ENCODE measurements at regions not wholly inside any gene's neighbourhood (a gene's known extent, or its start where the extent isn't known, plus 50 kb on each side); places are given as distances from the start of the nearest gene placed in this dataset.

DNA sequence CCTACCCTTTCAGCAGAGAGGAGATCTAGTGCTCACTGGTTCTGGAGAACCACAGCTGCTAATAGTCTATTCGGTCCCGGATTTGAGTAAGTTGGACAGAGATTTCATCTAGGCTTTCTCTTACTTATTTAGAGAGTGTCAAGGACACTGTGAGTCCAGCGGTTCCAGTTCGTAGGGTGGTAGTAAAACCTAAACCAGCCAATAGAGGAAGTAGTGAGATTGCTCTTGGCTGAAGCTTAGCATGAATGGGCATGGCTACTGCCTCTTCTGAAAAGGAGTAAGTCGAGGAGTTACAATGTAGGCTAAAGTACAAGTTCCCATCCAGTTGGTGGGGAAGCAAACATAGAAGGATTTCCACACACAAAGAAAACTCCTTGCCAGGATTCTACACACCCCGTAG lies 109.6 kb upstream of the MOCS2 start:
- ATAC-seq (no peak), DNase-seq (no peak)
- Histone ChIP-seq H3K27ac (no peak overlapping the region), H3K4me3 (no peak overlapping the region), H3K4me1 (no peaks in the 10 kb centered on the region), H3K36me3 (no peaks in the 10 kb centered on the region), H3K27me3 (no peaks in the 10 kb centered on the region), H3K9me3 (no peaks in the 10 kb centered on the region)
- in situ Hi-C loops (cut with MboI; ENCODE audit: low sequenced_read_pairs in 4 of 4) = no loop called here
- intact Hi-C loops (cut with DNase I; ENCODE audit: low total_unique reads) = no loop called here
- TF ChIP-seq POLR2A (IDR thresholded peaks at IDR 0.05) = no peak
- TF ChIP-seq, protein P1, sequence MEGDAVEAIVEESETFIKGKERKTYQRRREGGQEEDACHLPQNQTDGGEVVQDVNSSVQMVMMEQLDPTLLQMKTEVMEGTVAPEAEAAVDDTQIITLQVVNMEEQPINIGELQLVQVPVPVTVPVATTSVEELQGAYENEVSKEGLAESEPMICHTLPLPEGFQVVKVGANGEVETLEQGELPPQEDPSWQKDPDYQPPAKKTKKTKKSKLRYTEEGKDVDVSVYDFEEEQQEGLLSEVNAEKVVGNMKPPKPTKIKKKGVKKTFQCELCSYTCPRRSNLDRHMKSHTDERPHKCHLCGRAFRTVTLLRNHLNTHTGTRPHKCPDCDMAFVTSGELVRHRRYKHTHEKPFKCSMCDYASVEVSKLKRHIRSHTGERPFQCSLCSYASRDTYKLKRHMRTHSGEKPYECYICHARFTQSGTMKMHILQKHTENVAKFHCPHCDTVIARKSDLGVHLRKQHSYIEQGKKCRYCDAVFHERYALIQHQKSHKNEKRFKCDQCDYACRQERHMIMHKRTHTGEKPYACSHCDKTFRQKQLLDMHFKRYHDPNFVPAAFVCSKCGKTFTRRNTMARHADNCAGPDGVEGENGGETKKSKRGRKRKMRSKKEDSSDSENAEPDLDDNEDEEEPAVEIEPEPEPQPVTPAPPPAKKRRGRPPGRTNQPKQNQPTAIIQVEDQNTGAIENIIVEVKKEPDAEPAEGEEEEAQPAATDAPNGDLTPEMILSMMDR (IDR thresholded peaks at IDR 0.05 in 4 of 5, conservative IDR thresholded peaks at IDR 0.05 in 1 of 5) = no peak

DNA sequence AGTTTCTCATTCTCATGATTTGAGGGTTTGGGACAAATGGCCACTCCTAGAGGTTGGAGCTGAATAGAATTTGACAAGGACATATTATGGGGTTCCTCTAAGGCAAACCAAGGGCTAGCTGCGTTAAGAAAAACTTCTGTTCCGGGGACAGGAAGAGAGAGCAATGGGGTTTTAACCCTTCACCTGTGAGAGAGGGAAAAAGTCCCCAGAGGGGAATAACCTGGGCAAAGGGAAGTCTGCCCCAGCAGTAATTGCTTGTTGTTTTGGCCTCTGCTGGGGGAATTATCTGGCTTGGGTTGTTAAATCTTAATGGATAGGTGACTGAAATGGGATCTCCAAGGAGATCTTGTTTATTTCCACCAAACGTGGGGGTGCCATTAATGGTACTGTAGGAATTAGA lies 110.1 kb upstream of the MOCS2 start:
- intact Hi-C loops (cut with DNase I; ENCODE audit: low total_unique reads) = no loop called here
- H3K27me3 ChIP-seq = no peaks in the 10 kb centered on the region
- no peaks in the 10 kb centered on the region for H3K36me3 ChIP-seq
- DNase-seq (no peak), ATAC-seq (no peak)
- H3K4me1 ChIP-seq = no peaks in the 10 kb centered on the region
- H3K4me3 ChIP-seq = no peak overlapping the region
- in situ Hi-C loops (cut with MboI; ENCODE audit: low sequenced_read_pairs in 4 of 4) = no loop called here
- H3K9me3 ChIP-seq = no peaks in the 10 kb centered on the region
- TF ChIP-seq, protein P1 (IDR thresholded peaks at IDR 0.05 in 4 of 5, conservative IDR thresholded peaks at IDR 0.05 in 1 of 5) = no peak
- no peak for TF ChIP-seq POLR2A (IDR thresholded peaks at IDR 0.05)
- H3K27ac ChIP-seq = no peak overlapping the region

DNA sequence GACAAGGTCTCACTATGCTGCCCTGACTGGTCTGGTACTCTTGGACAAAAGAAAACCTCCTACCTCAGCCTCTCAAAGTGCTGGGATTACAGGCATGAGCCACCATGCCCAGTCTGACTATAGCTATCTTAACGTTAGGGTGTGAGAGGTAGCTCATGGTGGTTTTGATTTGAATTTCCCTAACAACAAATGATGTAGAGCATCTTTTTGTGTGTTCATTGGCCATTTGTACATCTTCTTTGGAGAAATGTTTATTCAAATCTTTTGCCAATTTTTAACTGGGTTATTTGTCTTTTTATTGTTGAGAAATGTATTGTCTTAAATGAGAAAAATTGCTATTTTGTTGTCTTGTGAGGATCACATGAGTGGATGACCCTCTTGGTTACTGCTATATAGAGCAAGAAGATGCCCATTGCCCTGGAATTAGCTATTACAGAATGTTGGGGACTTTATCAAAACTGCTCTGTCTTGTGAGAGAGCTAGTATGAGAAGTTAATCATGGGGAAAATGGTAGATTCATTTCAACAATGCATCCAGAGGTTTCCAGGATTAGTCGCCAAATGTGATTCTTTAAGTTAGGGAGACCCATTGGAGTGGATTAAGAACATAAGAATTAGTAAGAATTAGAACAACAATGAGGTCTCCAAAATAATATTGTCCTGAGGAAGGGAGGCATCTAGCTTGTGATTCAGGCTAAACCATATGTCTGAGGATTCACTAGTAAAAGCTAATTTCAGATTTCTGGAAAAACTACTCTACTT lies 124.3 kb upstream of the MOCS2 start:
- intact Hi-C loops (cut with DNase I; ENCODE audit: low total_unique reads) = no loop called here
- TF ChIP-seq, protein P1 (IDR thresholded peaks at IDR 0.05 in 4 of 5, conservative IDR thresholded peaks at IDR 0.05 in 1 of 5) = no peak
- TF ChIP-seq POLR2A (IDR thresholded peaks at IDR 0.05) = no peak

DNA sequence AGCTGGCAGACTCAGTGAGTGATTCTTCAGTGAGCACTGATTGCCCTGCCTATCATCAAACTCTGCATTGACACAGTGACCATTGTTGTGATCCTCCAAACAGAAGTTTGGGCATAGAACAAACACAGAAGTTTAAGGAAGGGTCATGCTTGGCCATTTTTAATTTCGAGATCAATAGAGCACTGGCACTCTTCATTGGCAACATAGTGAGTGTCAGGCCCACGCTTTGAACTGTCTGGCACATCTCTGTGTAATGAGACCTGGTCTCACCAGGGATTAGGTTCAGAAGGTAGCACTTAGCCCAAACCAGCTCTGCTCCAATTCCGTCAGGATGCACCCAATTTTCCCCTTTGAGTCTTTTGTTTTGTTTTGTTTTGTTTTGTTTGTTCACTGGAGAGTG lies 127.1 kb upstream of the MOCS2 start:
- Histone ChIP-seq H3K9me3 (no peaks in the 10 kb centered on the region), H3K36me3 (no peaks in the 10 kb centered on the region), H3K27me3 (no peaks in the 10 kb centered on the region), H3K4me1 (no peaks in the 10 kb centered on the region), H3K27ac (no peak overlapping the region), H3K4me3 (no peak overlapping the region)
- ATAC-seq = no peak
- no peak for TF ChIP-seq POLR2A (IDR thresholded peaks at IDR 0.05)
- TF ChIP-seq, protein P1 (IDR thresholded peaks at IDR 0.05 in 4 of 5, conservative IDR thresholded peaks at IDR 0.05 in 1 of 5) = no peak
- intact Hi-C loops (cut with DNase I; ENCODE audit: low total_unique reads) = no loop called here
- in situ Hi-C loops (cut with MboI; ENCODE audit: low sequenced_read_pairs in 4 of 4) = no loop called here
- DNase-seq = no peak

More for the DNA sequence above, 124.3 kb upstream of the MOCS2 start:
- no peak overlapping the region for H3K4me3 ChIP-seq
- ATAC-seq = no peak
- no peaks in the 10 kb centered on the region for H3K36me3 ChIP-seq
- in situ Hi-C loops (cut with MboI; ENCODE audit: low sequenced_read_pairs in 4 of 4) = no loop called here
- H3K9me3 ChIP-seq = no peaks in the 10 kb centered on the region
- no peaks in the 10 kb centered on the region for H3K27me3 ChIP-seq
- H3K27ac ChIP-seq = no peak overlapping the region
- no peaks in the 10 kb centered on the region for H3K4me1 ChIP-seq
- DNase-seq = no peak

DNA sequence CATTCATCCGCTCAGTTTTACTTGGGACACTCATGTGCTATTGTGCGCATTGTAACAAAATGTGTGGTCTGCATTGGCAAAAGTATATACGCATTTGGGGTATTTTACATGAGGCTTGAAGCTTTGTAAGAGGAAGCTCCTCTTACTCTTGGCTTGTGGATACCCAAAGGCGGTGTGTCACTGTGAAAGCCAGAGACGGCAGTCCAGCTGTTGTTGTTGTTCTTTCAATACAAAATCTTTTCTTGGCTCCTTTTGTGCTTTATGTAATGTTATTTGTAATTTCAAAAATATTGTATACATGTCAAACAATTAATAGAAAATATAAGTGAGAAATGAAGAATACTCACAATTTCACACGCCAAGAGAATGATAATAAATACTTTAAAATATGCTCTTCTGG lies 128.3 kb upstream of the MOCS2 start:
- no peak for ATAC-seq
- Histone ChIP-seq H3K36me3 (no peaks in the 10 kb centered on the region), H3K27ac (no peak overlapping the region), H3K9me3 (no peaks in the 10 kb centered on the region), H3K4me1 (no peaks in the 10 kb centered on the region), H3K27me3 (no peaks in the 10 kb centered on the region), H3K4me3 (no peak overlapping the region)
- no peak for TF ChIP-seq POLR2A (IDR thresholded peaks at IDR 0.05)
- TF ChIP-seq, protein P1 (IDR thresholded peaks at IDR 0.05 in 4 of 5, conservative IDR thresholded peaks at IDR 0.05 in 1 of 5) = no peak
- in situ Hi-C loops (cut with MboI; ENCODE audit: low sequenced_read_pairs in 4 of 4) = no loop called here
- no peak for DNase-seq
- intact Hi-C loops (cut with DNase I; ENCODE audit: low total_unique reads) = no loop called here

Measured in gastrocnemius medialis (tissue), 4 donors.